ENCODE measurements at regions not wholly inside any gene's neighbourhood (a gene's known extent, or its start where the extent isn't known, plus 50 kb on each side); places are given as distances from the start of the nearest gene placed in this dataset.

DNA sequence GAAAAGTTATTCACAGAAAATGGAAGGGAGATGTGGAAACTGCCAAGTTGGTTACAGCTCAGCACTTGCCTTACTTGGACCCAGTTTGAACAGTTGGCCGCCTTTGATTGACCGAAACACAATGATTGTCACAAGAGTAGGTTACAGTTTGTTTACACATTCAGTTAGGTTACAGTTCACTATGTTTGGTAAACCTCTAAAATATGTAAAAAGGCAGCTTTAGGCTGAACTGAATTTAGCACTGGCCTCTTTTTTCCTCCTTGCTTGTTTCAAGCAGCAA lies 116.2 kb downstream of the OLIG3 start:
- no peak overlapping the region for H3K4me3 ChIP-seq (ENCODE audit: low read depth, low read length)
- TF ChIP-seq, protein P1, sequence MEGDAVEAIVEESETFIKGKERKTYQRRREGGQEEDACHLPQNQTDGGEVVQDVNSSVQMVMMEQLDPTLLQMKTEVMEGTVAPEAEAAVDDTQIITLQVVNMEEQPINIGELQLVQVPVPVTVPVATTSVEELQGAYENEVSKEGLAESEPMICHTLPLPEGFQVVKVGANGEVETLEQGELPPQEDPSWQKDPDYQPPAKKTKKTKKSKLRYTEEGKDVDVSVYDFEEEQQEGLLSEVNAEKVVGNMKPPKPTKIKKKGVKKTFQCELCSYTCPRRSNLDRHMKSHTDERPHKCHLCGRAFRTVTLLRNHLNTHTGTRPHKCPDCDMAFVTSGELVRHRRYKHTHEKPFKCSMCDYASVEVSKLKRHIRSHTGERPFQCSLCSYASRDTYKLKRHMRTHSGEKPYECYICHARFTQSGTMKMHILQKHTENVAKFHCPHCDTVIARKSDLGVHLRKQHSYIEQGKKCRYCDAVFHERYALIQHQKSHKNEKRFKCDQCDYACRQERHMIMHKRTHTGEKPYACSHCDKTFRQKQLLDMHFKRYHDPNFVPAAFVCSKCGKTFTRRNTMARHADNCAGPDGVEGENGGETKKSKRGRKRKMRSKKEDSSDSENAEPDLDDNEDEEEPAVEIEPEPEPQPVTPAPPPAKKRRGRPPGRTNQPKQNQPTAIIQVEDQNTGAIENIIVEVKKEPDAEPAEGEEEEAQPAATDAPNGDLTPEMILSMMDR (IDR thresholded peaks at IDR 0.05; ENCODE audit: low read depth, low read length): no peak

DNA sequence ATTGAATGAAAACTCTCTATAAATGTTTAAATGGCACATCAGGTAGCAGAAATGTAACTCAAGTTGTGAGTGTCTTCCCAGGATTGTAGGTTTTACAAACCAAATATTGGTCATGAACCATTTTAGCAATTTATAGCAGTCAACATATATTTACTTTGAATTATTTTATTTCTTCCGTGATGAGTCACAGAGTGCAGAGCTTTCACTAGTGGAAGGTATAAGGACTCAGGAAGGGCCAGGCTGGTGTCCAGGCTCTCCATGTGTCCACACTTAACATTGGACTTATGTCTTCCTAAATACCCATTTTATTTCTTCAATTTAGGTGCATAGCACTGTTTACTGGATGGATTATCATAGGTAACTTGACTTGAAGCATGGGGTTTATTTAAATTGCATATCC lies 120.9 kb downstream of the OLIG3 start:
- TF ChIP-seq, protein P1 (IDR thresholded peaks at IDR 0.05; ENCODE audit: low read depth, low read length): no peak
- no peak overlapping the region for H3K4me3 ChIP-seq (ENCODE audit: low read depth, low read length)

DNA sequence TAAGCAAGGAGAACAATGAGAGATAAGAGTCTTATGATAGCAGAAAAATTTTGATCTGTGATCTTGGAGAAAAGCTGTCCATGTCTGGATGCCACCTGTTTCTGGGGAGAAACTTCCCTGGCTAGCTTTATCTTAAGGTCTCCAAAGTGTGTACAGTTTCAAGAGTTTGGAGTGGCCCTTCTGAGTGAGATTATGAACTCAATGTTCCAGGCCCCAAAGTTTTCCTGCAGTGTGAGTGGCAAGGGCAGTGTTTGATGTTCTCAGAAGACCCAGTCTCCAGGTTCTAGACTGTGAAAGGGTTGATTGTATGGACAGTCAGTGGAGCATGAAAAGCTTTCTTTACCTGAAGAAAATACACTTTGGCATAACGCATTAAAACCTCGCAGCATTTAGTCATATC lies 121.7 kb downstream of the OLIG3 start:
- TF ChIP-seq, protein P1 (IDR thresholded peaks at IDR 0.05; ENCODE audit: low read depth, low read length): no peak

DNA sequence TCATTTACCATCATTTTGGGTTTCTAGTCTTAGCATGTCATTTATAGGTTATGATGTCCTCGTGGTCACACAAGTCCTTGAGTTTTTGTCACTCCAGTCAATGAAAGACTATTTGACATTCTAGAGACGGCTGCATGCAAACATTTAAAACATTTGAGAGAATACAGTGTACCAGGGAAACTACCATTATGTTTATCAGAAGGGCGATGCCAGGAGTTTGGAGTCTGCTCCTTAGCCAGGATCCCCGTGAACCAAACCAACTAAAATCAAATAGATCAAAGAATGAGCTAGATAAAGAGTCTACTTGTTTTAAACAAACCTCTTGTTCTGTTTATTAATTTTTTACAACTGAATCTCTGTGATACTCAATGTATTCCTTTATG lies 122.6 kb downstream of the OLIG3 start:
- no peak overlapping the region for H3K4me3 ChIP-seq (ENCODE audit: low read depth, low read length)
- TF ChIP-seq, protein P1 (IDR thresholded peaks at IDR 0.05; ENCODE audit: low read depth, low read length): no peak

More for the DNA sequence above, 121.7 kb downstream of the OLIG3 start:
- no peak overlapping the region for H3K4me3 ChIP-seq (ENCODE audit: low read depth, low read length)

DNA sequence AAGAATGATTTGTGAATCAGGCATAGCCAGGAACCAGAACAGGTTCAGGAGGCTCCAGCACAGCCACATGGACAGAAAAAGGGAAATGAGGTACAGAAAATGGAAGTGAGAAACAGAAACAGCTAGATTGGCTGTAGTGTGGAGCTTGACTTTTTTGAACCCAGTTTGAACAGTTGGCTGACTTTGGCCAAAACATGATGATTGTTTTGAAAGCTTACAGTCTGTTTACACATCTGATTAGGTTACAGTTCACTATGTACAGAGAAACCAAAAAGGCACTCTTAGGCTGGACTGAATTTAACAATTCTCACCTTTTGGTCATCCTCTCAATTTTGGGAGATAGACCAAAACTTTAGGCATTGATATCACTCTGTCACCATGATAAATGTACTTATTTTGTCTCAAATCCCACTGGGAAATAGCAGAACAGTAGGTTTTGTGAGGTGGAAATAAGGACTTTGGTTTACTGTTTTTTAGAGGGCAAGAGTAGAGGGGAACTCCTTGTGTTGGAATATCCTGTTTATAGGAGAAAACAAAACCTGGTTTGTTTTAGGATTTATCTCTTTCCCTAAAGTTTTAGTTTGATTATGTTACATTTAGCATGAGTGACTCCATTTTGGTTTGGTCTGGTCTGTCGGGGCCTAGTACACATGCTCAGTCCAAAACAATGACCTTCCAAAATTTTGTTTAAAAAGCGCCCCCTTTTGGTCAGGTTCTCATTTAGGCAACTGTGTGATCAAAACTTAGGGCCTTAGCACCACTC lies 123.1 kb downstream of the OLIG3 start:
- TF ChIP-seq, protein P1 (IDR thresholded peaks at IDR 0.05; ENCODE audit: low read depth, low read length): no peak
- no peak overlapping the region for H3K4me3 ChIP-seq (ENCODE audit: low read depth, low read length)

DNA sequence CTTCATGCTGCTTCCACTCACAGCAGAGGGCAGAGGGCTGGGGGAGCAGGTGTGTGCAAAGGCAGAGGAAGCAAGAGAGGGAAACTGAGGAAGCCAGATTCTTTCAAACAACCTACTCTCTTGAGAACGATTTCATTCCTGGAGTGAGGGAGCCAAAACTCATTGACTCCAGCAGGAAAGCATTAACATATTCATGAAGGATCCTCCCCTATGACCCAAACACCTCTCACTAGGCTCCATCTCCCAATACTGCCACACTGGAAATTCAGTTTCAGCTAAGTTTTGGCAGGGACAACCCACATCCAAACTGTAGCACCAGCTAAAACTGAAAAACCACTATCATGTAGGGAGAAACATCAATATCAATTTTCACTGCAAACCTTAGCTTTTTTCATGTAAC lies 125.1 kb downstream of the OLIG3 start:
- TF ChIP-seq, protein P1 (IDR thresholded peaks at IDR 0.05; ENCODE audit: low read depth, low read length): no peak
- no peak overlapping the region for H3K4me3 ChIP-seq (ENCODE audit: low read depth, low read length)

DNA sequence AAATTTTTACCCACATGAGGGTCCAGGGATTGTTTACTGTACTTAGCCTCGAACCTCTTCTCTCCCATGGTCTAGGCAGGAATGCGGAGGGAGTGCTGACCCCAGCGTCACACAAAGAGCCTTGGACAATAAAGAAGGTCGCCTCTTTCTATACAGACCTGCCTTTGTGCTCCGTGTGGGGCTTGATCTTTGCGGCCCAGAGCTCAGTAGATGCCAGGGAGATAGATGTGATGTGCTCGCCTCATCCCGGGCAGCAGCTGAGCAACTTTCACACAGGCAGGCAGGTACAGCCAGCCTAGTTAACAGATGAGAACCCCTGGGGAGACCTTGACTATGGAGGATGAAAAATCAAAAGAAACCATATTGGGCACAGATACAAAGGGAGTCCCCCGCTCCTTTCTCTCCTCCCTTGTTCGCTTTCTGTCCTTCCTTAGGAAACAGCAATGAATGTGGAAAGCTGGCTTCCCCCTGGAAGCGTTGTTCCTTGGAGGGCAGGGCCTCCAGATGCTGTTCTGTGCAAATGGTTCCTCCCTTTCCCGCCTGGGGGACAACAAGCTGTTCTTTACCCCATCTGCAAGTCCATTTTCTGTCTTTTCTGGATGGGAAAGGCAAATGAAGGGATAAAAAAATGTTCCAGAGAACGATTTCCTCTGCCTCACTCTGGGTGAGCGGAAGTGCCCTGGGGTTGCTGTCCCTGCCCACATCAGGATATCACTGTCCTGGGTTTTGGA lies 128.3 kb downstream of the OLIG3 start:
- TF ChIP-seq, protein P1 (IDR thresholded peaks at IDR 0.05; ENCODE audit: low read depth, low read length): no peak
- H3K4me3 ChIP-seq (ENCODE audit: low read depth, low read length): no peak overlapping the region

All from WI38 (cell line).